ENCODE measurements at regions not wholly inside any gene's neighbourhood (a gene's known extent, or its start where the extent isn't known, plus 50 kb on each side); places are given as distances from the start of the nearest gene placed in this dataset.

DNA sequence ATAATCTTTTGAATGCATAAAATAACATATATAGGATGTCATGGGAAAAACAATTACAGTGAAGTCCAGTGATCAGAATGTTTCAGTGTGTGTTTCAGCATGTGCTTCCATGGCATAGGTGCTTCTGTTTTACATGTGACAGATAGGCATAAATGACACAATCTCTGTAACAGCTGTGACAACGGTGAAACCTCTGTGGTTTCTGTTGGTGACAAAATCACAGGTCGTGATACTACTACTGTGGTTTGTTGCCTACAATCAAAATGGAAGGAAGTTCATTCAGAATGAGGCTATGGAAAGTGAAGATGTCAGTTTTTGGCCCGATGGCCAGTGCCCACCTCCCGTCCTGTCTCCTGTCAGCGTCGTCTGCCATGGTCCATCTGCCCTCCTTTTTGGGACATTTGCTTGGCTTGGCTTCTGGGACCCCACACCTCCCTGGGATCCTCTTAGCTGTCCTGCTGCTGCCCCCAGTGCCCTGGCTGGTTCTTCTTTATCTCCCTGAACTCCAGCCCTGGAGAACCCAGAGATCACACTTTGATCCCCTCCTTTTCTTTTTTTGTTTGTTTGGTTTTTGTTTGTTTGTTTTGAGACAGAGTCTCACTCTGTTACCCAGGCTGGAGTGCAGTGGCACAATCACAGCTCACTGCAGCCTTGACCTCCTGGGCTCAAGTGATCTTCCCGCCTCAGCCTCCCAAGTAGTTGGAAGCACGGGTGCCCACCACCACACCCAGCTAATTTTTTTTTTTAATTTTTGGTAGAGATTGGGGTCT is 79.3 kb upstream of the NAA20 start (continued):
- TF ChIP-seq, protein P1, sequence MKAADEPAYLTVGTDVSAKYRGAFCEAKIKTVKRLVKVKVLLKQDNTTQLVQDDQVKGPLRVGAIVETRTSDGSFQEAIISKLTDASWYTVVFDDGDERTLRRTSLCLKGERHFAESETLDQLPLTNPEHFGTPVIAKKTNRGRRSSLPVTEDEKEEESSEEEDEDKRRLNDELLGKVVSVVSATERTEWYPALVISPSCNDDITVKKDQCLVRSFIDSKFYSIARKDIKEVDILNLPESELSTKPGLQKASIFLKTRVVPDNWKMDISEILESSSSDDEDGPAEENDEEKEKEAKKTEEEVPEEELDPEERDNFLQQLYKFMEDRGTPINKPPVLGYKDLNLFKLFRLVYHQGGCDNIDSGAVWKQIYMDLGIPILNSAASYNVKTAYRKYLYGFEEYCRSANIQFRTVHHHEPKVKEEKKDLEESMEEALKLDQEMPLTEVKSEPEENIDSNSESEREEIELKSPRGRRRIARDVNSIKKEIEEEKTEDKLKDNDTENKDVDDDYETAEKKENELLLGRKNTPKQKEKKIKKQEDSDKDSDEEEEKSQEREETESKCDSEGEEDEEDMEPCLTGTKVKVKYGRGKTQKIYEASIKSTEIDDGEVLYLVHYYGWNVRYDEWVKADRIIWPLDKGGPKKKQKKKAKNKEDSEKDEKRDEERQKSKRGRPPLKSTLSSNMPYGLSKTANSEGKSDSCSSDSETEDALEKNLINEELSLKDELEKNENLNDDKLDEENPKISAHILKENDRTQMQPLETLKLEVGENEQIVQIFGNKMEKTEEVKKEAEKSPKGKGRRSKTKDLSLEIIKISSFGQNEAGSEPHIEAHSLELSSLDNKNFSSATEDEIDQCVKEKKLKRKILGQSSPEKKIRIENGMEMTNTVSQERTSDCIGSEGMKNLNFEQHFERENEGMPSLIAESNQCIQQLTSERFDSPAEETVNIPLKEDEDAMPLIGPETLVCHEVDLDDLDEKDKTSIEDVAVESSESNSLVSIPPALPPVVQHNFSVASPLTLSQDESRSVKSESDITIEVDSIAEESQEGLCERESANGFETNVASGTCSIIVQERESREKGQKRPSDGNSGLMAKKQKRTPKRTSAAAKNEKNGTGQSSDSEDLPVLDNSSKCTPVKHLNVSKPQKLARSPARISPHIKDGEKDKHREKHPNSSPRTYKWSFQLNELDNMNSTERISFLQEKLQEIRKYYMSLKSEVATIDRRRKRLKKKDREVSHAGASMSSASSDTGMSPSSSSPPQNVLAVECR (CRISPR knock-in tag; IDR thresholded peaks at IDR 0.05; ENCODE audit: borderline replicate concordance), result 0 out of 2 replicates have a peak, but pooled peaks have one; percentile 45
- TF ChIP-seq, protein P2, sequence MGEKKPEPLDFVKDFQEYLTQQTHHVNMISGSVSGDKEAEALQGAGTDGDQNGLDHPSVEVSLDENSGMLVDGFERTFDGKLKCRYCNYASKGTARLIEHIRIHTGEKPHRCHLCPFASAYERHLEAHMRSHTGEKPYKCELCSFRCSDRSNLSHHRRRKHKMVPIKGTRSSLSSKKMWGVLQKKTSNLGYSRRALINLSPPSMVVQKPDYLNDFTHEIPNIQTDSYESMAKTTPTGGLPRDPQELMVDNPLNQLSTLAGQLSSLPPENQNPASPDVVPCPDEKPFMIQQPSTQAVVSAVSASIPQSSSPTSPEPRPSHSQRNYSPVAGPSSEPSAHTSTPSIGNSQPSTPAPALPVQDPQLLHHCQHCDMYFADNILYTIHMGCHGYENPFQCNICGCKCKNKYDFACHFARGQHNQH (CRISPR knock-in tag; IDR thresholded peaks at IDR 0.05), result no peak
- TF ChIP-seq ZNF614 (CRISPR knock-in tag; IDR thresholded peaks at IDR 0.05; ENCODE audit: borderline replicate concordance) (no peak), ZNF337 (CRISPR knock-in tag; IDR thresholded peaks at IDR 0.05; ENCODE audit: borderline replicate concordance, low read depth) (no peak), ZBTB3 (CRISPR knock-in tag; IDR thresholded peaks at IDR 0.05; ENCODE audit: borderline replicate concordance, low read depth) (peak; percentile 78; the same call in 1 of the 2 replicates), ZNF44 (CRISPR knock-in tag; IDR thresholded peaks at IDR 0.05) (no peak), ZNF598 (CRISPR knock-in tag; IDR thresholded peaks at IDR 0.05; ENCODE audit: borderline replicate concordance) (no peak), PHF21A (CRISPR knock-in tag; IDR thresholded peaks at IDR 0.05) (no peak), ZNF446 (CRISPR knock-in tag; IDR thresholded peaks at IDR 0.05) (no peak), ZC3H4 (CRISPR knock-in tag; IDR thresholded peaks at IDR 0.05; ENCODE audit: borderline replicate concordance) (no peak), TAF1 (CRISPR knock-in tag; IDR thresholded peaks at IDR 0.05) (no peak), ZNF709 (CRISPR knock-in tag; IDR thresholded peaks at IDR 0.05) (no peak), ZNF644 (CRISPR knock-in tag; IDR thresholded peaks at IDR 0.05; ENCODE audit: low read depth) (no peak), GPN1 (CRISPR knock-in tag; IDR thresholded peaks at IDR 0.05; ENCODE audit: borderline replicate concordance) (no peak), ZNF746 (CRISPR knock-in tag; IDR thresholded peaks at IDR 0.05) (0 out of 2 replicates have a peak, but pooled peaks have one; percentile 21)
- TF ChIP-seq, protein P3, sequence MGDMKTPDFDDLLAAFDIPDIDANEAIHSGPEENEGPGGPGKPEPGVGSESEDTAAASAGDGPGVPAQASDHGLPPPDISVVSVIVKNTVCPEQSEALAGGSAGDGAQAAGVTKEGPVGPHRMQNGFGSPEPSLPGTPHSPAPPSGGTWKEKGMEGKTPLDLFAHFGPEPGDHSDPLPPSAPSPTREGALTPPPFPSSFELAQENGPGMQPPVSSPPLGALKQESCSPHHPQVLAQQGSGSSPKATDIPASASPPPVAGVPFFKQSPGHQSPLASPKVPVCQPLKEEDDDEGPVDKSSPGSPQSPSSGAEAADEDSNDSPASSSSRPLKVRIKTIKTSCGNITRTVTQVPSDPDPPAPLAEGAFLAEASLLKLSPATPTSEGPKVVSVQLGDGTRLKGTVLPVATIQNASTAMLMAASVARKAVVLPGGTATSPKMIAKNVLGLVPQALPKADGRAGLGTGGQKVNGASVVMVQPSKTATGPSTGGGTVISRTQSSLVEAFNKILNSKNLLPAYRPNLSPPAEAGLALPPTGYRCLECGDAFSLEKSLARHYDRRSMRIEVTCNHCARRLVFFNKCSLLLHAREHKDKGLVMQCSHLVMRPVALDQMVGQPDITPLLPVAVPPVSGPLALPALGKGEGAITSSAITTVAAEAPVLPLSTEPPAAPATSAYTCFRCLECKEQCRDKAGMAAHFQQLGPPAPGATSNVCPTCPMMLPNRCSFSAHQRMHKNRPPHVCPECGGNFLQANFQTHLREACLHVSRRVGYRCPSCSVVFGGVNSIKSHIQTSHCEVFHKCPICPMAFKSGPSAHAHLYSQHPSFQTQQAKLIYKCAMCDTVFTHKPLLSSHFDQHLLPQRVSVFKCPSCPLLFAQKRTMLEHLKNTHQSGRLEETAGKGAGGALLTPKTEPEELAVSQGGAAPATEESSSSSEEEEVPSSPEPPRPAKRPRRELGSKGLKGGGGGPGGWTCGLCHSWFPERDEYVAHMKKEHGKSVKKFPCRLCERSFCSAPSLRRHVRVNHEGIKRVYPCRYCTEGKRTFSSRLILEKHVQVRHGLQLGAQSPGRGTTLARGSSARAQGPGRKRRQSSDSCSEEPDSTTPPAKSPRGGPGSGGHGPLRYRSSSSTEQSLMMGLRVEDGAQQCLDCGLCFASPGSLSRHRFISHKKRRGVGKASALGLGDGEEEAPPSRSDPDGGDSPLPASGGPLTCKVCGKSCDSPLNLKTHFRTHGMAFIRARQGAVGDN (CRISPR knock-in tag; IDR thresholded peaks at IDR 0.05), result no peak
- TF ChIP-seq, protein P4, sequence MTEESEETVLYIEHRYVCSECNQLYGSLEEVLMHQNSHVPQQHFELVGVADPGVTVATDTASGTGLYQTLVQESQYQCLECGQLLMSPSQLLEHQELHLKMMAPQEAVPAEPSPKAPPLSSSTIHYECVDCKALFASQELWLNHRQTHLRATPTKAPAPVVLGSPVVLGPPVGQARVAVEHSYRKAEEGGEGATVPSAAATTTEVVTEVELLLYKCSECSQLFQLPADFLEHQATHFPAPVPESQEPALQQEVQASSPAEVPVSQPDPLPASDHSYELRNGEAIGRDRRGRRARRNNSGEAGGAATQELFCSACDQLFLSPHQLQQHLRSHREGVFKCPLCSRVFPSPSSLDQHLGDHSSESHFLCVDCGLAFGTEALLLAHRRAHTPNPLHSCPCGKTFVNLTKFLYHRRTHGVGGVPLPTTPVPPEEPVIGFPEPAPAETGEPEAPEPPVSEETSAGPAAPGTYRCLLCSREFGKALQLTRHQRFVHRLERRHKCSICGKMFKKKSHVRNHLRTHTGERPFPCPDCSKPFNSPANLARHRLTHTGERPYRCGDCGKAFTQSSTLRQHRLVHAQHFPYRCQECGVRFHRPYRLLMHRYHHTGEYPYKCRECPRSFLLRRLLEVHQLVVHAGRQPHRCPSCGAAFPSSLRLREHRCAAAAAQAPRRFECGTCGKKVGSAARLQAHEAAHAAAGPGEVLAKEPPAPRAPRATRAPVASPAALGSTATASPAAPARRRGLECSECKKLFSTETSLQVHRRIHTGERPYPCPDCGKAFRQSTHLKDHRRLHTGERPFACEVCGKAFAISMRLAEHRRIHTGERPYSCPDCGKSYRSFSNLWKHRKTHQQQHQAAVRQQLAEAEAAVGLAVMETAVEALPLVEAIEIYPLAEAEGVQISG (CRISPR knock-in tag; IDR thresholded peaks at IDR 0.05), result no peak

All from HepG2 (cell line).